Activated T-cell treated with anti-CD3 and anti-CD28 coated beads, Interleukin-2, amount 50 U/mL, for 72 hours (primary cell): ENCODE measurements at regions not wholly inside any gene's neighbourhood (a gene's known extent, or its start where the extent isn't known, plus 50 kb on each side); places are given as distances from the start of the nearest gene placed in this dataset.

Experiments used
- ATAC-seq, 2 donors: fragments of 150-1000 bp; cut with Tn5 transposase; replicated peaks in 1 of 2; 2 replicates each; pipeline ENCODE4 v1.10.0; 2021; ENCODE audit warnings: moderate library complexity in 2 of 2, mild to moderate bottlenecking in 1 of 2
- DNase-seq, 2 donors: peaks; one replicate each; pipeline ENCODE4 v3.0.0; 2021 to 2022; ENCODE audit warnings: mixed read lengths in 1 of 2
- H3K27ac Mint-ChIP-seq: one replicate; pipeline ENCODE4 v1.8.0; 2022; ENCODE audit warnings: mild to moderate bottlenecking, moderate library complexity, mixed read lengths
- H3K27me3 Mint-ChIP-seq: one replicate; pipeline ENCODE4 v1.8.0; 2022; ENCODE audit warnings: low read depth, mixed read lengths
- H3K36me3 Mint-ChIP-seq, 2 donors: one replicate each; pipeline ENCODE4 v1.8.0; 2022; ENCODE audit warnings: mixed read lengths in 2 of 2, mild to moderate bottlenecking in 1 of 2; ENCODE audit not compliant: insufficient read depth in 2 of 2
- H3K4me1 Mint-ChIP-seq: one replicate; pipeline ENCODE4 v1.8.0; 2022; ENCODE audit warnings: low read depth, mixed read lengths
- H3K4me3 Mint-ChIP-seq, 2 donors: one replicate each; pipeline ENCODE4 v1.8.0; 2022; ENCODE audit warnings: mild to moderate bottlenecking in 2 of 2, mixed read lengths in 2 of 2, moderate library complexity in 2 of 2
- H3K9me3 Mint-ChIP-seq, 2 donors: one replicate each; pipeline ENCODE4 v1.8.0; 2022; ENCODE audit warnings: mixed read lengths in 2 of 2

GRCh38 chr1:37309574-37309973 is 164.8 kb upstream of the ZC3H12A start:
- Mint-ChIP-seq H3K36me3 (no peaks in the 10 kb centered on the region), H3K4me3 (no peak overlapping the region), H3K9me3 (no peaks in the 10 kb centered on the region), H3K4me1 (no peaks in the 10 kb centered on the region), H3K27ac (no peak overlapping the region), H3K27me3 (peaks cover 37% of the 10 kb centered on the region)
- no peak for DNase-seq
- ATAC-seq, result no peak

- ATAC-seq (no peak), DNase-seq (no peak)
- H3K27me3 Mint-ChIP-seq, result peaks cover 42% of the 10 kb centered on the region
- no peaks in the 10 kb centered on the region for H3K4me1 Mint-ChIP-seq
- H3K9me3 Mint-ChIP-seq, result no peaks in the 10 kb centered on the region
- H3K36me3 Mint-ChIP-seq, result no peaks in the 10 kb centered on the region
- no peak overlapping the region for H3K4me3 Mint-ChIP-seq
- H3K27ac Mint-ChIP-seq, result no peak overlapping the region
These were observed 164.3 kb upstream of the ZC3H12A start for GRCh38 chr1:37310064-37310463.

DNA sequence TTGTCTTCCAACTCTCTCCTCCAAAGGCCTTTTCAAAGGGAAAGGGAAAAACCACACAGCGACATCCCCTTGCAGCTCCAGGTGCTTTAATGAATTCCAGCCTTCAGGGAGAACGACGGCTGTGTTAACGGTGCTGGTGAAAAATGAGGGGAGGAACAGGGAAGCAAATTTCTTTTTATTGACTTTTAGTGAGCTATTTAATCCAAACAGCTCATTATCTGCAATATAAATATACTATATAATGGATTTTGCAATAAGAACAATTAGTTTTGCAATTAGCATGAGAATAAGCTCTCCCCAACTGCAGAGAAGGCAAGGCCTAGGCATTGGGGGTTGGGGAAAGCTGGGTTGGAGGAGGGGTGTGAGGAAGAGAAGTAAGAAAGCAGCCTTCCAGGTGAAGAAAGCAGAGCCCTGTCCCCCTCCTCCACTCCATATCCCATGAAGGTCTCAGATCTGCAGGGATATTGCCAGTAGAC is 159.0 kb upstream of the ZC3H12A start:
- Mint-ChIP-seq H3K4me1 (peaks cover 6% of the 10 kb centered on the region), H3K9me3 (no peaks in the 10 kb centered on the region), H3K4me3 (no peak overlapping the region), H3K27ac (no peak overlapping the region), H3K27me3 (peaks cover 73% of the 10 kb centered on the region), H3K36me3 (no peaks in the 10 kb centered on the region)
- ATAC-seq (no peak), DNase-seq (no peak)

- H3K36me3 Mint-ChIP-seq, result no peaks in the 10 kb centered on the region
- no peak for DNase-seq
- no peak overlapping the region for H3K27ac Mint-ChIP-seq
- no peaks in the 10 kb centered on the region for H3K9me3 Mint-ChIP-seq
- H3K4me1 Mint-ChIP-seq, result peaks cover 6% of the 10 kb centered on the region
- no peak overlapping the region for H3K4me3 Mint-ChIP-seq
- ATAC-seq, result no peak
- peaks cover 74% of the 10 kb centered on the region for H3K27me3 Mint-ChIP-seq
These were observed 156.4 kb upstream of the ZC3H12A start for GRCh38 chr1:37317870-37318467.

GRCh38 chr1:37318490-37318889 is 155.9 kb upstream of the ZC3H12A start:
- peaks cover 6% of the 10 kb centered on the region for H3K4me1 Mint-ChIP-seq
- no peak overlapping the region for H3K4me3 Mint-ChIP-seq
- no peak overlapping the region for H3K27ac Mint-ChIP-seq
- no peak for DNase-seq
- no peaks in the 10 kb centered on the region for H3K9me3 Mint-ChIP-seq
- ATAC-seq, result no peak
- H3K27me3 Mint-ChIP-seq, result peaks cover 70% of the 10 kb centered on the region
- no peaks in the 10 kb centered on the region for H3K36me3 Mint-ChIP-seq

DNA sequence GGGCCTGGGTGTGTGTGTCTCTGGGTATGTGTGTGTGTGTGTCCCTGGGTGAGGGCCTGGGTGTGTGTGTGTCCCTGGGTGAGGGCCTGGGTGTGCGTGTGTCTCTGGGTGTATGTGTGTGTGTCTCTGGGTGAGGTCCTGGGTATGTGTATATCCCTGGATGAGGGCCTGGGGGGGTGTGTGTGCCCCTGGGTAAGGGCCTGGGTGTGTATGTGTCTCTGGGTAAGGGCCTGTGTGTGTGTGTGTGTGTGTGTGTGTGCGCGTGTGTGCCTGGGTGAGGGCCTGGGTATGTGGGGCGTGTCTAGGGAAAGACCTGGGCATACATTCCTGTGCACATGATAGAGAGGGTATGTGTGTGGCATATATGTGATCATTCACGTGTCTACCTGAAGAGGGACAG is 155.1 kb upstream of the ZC3H12A start:
- ATAC-seq (no peak), DNase-seq (no peak)
- H3K9me3 Mint-ChIP-seq, result no peaks in the 10 kb centered on the region
- no peak overlapping the region for H3K27ac Mint-ChIP-seq
- peaks cover 69% of the 10 kb centered on the region for H3K27me3 Mint-ChIP-seq
- no peak overlapping the region for H3K4me3 Mint-ChIP-seq
- peaks cover 6% of the 10 kb centered on the region for H3K4me1 Mint-ChIP-seq
- no peaks in the 10 kb centered on the region for H3K36me3 Mint-ChIP-seq

DNA sequence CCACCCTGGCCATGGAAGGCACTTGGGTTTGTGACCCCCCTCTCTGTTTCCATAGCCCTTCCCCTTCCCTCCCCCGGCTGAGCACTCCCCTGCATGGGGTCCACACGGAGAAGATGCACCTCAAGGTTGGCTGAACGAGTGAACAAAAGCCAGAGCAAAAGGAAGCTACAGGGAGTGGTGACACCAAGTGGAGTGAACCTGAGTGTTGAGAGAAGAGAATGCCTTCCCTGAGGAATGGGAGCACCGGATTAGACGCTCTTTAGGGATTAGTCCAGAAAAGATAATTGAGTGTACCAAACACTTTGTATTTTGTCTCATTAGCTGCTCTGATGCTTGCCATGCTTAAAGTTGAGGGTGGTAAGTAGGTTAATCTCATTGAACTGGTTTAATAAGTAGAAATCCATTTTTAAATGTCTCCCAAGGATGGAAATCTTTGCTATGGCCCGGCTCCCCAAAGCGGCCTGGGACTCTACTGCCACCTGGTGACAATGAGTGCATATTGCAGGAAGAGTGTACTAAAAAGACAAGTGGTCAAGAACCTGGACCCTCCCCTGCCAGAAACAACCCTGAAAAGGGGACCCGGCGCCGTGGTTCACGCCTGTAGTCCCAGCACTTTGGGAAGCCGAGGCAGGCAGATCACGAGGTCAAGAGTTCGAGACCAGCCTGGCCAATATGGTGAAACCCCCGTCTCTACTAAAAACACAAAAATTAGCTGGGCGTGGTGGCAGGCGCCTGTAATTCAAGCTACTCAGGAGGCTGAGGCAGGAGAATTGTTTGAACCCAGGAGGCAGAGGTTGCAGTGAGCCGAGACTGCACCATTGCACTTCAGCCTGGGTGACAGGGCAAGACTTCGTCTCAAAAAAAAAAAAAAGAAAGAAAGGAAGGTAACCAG is 150.6 kb upstream of the ZC3H12A start:
- no peaks in the 10 kb centered on the region for H3K9me3 Mint-ChIP-seq
- H3K27me3 Mint-ChIP-seq, result peaks cover 34% of the 10 kb centered on the region
- no peaks in the 10 kb centered on the region for H3K36me3 Mint-ChIP-seq
- no peak overlapping the region for H3K4me3 Mint-ChIP-seq
- ATAC-seq (no peak), DNase-seq (peak; percentile 16 to 26)
- H3K27ac Mint-ChIP-seq, result no peak overlapping the region
- H3K4me1 Mint-ChIP-seq, result peaks cover 2% of the 10 kb centered on the region

- H3K27ac Mint-ChIP-seq, result no peak overlapping the region
- no peak for ATAC-seq
- no peak overlapping the region for H3K4me3 Mint-ChIP-seq
- H3K27me3 Mint-ChIP-seq, result peaks cover 27% of the 10 kb centered on the region
- no peaks in the 10 kb centered on the region for H3K36me3 Mint-ChIP-seq
- DNase-seq, result no peak
- H3K9me3 Mint-ChIP-seq, result no peaks in the 10 kb centered on the region
- no peaks in the 10 kb centered on the region for H3K4me1 Mint-ChIP-seq
These were observed 149.4 kb upstream of the ZC3H12A start for GRCh38 chr1:37325010-37325409.

DNA sequence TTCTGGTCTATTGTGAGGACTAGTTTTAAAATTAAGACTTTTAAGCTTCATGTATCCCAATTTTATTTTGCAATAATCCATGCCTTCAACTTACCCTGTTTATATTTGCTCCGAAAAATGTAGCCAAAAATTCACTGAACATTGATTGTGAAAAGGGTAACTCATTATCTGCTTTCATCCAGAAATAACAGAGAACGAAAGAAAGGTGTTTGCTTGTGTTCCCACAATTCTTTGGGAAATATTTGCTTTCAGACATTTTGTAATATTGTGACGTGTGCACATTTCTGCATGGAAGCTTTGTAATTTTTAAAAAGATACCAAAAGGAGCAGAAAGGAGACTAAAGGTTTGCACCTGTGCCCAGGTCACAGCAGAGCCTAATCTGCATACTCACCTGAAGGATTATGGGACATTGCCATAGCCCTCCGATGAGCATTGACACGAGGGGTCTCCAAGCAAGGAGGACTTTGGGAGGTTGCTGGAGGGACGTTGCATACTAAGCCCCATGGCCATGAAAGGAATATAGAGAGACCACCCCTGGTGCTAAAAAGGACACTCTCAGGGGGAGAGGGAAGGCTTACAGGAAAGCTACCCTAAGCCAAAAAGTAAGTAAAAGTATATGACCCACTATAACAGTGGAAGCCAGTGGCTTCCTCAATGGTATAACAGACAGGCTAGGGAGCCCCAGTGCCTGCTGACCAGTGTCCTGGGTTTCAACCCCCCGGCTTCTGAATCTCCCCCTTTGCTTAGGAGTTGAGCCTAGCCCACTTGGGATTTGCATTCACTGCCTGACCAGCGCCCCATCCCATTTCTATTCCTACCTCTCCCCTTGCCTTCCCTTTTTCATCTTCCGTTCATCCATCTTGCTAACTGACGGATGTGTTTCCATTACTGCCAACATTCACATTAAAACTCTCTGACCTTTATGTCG is 148.6 kb upstream of the ZC3H12A start:
- no peaks in the 10 kb centered on the region for H3K36me3 Mint-ChIP-seq
- no peaks in the 10 kb centered on the region for H3K4me1 Mint-ChIP-seq
- H3K9me3 Mint-ChIP-seq, result no peaks in the 10 kb centered on the region
- H3K27ac Mint-ChIP-seq, result no peak overlapping the region
- H3K4me3 Mint-ChIP-seq, result no peak overlapping the region
- H3K27me3 Mint-ChIP-seq, result peaks cover 27% of the 10 kb centered on the region
- ATAC-seq, result no peak
- no peak for DNase-seq

DNA sequence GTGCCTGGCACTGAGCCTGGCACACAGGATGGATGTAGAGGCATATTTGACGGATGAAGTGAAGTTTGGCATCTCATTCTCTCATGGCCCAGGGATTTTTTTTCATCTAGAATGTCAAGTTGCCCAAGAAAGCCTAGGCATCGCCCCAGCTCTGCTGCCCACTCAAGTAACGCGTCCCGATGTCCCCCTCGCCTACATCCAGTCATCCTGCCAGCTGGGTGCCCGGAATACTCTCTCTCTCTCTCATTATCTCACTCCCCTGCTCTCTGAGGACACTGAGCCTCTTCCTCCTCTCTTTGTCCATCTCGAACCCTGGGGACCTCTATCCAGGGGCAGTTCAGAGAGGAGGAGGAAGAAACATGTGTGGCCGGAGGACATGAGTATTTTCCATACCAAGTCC is 142.3 kb upstream of the ZC3H12A start:
- Mint-ChIP-seq H3K4me1 (no peaks in the 10 kb centered on the region), H3K9me3 (no peaks in the 10 kb centered on the region), H3K4me3 (no peak overlapping the region), H3K27ac (no peak overlapping the region), H3K27me3 (peaks cover 14% of the 10 kb centered on the region), H3K36me3 (no peaks in the 10 kb centered on the region)
- ATAC-seq (no peak), DNase-seq (no peak)

- H3K27me3 Mint-ChIP-seq, result peaks cover 7% of the 10 kb centered on the region
- H3K9me3 Mint-ChIP-seq, result no peaks in the 10 kb centered on the region
- H3K36me3 Mint-ChIP-seq, result no peaks in the 10 kb centered on the region
These were observed 135.7 kb upstream of the ZC3H12A start for GRCh38 chr1:37338658-37339057.

GRCh38 chr1:37342736-37343135 is 131.6 kb upstream of the ZC3H12A start:
- no peaks in the 10 kb centered on the region for H3K4me1 Mint-ChIP-seq
- H3K27ac Mint-ChIP-seq, result no peak overlapping the region
- H3K4me3 Mint-ChIP-seq, result no peak overlapping the region
- ATAC-seq, result no peak
- no peaks in the 10 kb centered on the region for H3K9me3 Mint-ChIP-seq
- H3K27me3 Mint-ChIP-seq, result peaks cover 4% of the 10 kb centered on the region
- H3K36me3 Mint-ChIP-seq, result no peaks in the 10 kb centered on the region
- no peak for DNase-seq

More at GRCh38 chr1:37338658-37339057, 135.7 kb upstream of the ZC3H12A start:
- Mint-ChIP-seq H3K4me3 (no peak overlapping the region), H3K27ac (no peak overlapping the region), H3K4me1 (no peaks in the 10 kb centered on the region)
- ATAC-seq, result no peak
- no peak for DNase-seq

- no peaks in the 10 kb centered on the region for H3K4me1 Mint-ChIP-seq
- no peaks in the 10 kb centered on the region for H3K36me3 Mint-ChIP-seq
- no peaks in the 10 kb centered on the region for H3K9me3 Mint-ChIP-seq
- H3K27me3 Mint-ChIP-seq, result no peaks in the 10 kb centered on the region
- DNase-seq, result no peak
- no peak for ATAC-seq
- no peak overlapping the region for H3K4me3 Mint-ChIP-seq
- no peak overlapping the region for H3K27ac Mint-ChIP-seq
These were observed 127.2 kb upstream of the ZC3H12A start for GRCh38 chr1:37347104-37347649.
